ENCODE measurements at regions not wholly inside any gene's neighbourhood (a gene's known extent, or its start where the extent isn't known, plus 50 kb on each side); places are given as distances from the start of the nearest gene placed in this dataset.

- TF ChIP-seq EMX1 (CRISPR knock-in tag; IDR thresholded peaks at IDR 0.05), result no peak
- no peak overlapping the region for H3K27ac Mint-ChIP-seq
- H3K4me1 Mint-ChIP-seq, result peaks cover 30% of the 10 kb centered on the region
- POLR2A ChIA-PET, result no interaction called here
- no peaks in the 10 kb centered on the region for H3K27me3 Mint-ChIP-seq (ENCODE audit: low read depth)
- H3K9me3 Mint-ChIP-seq, result peaks cover 18% of the 10 kb centered on the region
- ATAC-seq, result no peak
- H3K4me3 Mint-ChIP-seq, result no peak overlapping the region
- CTCF ChIA-PET, result interaction anchor here (3.6 kb wide), 1 partner anchor 13 kb away, joined by 24 read pairs; no protein-coding TSS in a partner anchor
- H3K36me3 Mint-ChIP-seq, result 0 out of 2 replicates have a peak, but pooled peaks cover 4% of the 10 kb centered on the region
- DNase-seq (ENCODE audit: low spot score), result no peak
Measured at GRCh38 chr21:28758042-28758882, 234.4 kb downstream of the LTN1 start.

GRCh38 chr21:28754862-28755261 lies 237.8 kb downstream of the LTN1 start:
- H3K4me1 Mint-ChIP-seq, result peaks cover 30% of the 10 kb centered on the region
- CTCF ChIA-PET, result interaction anchor here (1.2 kb wide), 1 partner anchor 9 kb away, joined by 7 read pairs; no protein-coding TSS in a partner anchor
- POLR2A ChIA-PET, result no interaction called here
- no peak for TF ChIP-seq ZNF425 (CRISPR knock-in tag; conservative IDR thresholded peaks at IDR 0.05)
- TF ChIP-seq CTCF (IDR thresholded peaks at IDR 0.05), result no peak
- no peak for TF ChIP-seq AR (CRISPR knock-in tag; IDR thresholded peaks at IDR 0.05)
- no peak for TF ChIP-seq MXD4 (CRISPR knock-in tag; IDR thresholded peaks at IDR 0.05; ENCODE audit: borderline replicate concordance)
- no peak for TF ChIP-seq ZNF416 (CRISPR knock-in tag; IDR thresholded peaks at IDR 0.05)
- no peak for TF ChIP-seq EMX1 (CRISPR knock-in tag; IDR thresholded peaks at IDR 0.05)
- 0 out of 2 replicates have a peak, but pooled peaks cover 3% of the 10 kb centered on the region for H3K36me3 Mint-ChIP-seq
- ATAC-seq (no peak), DNase-seq (ENCODE audit: low spot score) (no peak)
- no peak overlapping the region for H3K4me3 Mint-ChIP-seq
- peaks cover 22% of the 10 kb centered on the region for H3K9me3 Mint-ChIP-seq
- H3K27me3 Mint-ChIP-seq (ENCODE audit: low read depth), result no peaks in the 10 kb centered on the region
- no peak overlapping the region for H3K27ac Mint-ChIP-seq

- no peak overlapping the region for H3K4me3 Mint-ChIP-seq
- H3K36me3 Mint-ChIP-seq, result no peaks in the 10 kb centered on the region
- H3K27me3 Mint-ChIP-seq (ENCODE audit: low read depth), result no peaks in the 10 kb centered on the region
- CTCF ChIA-PET, result no interaction called here
- TF ChIP-seq CTCF (IDR thresholded peaks at IDR 0.05) (no peak), USF2 (CRISPR knock-in tag; IDR thresholded peaks at IDR 0.05) (no peak), TEAD1 (CRISPR knock-in tag; IDR thresholded peaks at IDR 0.05) (no peak), JAZF1 (CRISPR knock-in tag; IDR thresholded peaks at IDR 0.05) (no peak), RELA (CRISPR knock-in tag; IDR thresholded peaks at IDR 0.05; ENCODE audit: borderline replicate concordance) (no peak)
- POLR2A ChIA-PET, result no interaction called here
- peaks cover 30% of the 10 kb centered on the region for H3K4me1 Mint-ChIP-seq
- no peak for ATAC-seq
- peaks cover 15% of the 10 kb centered on the region for H3K9me3 Mint-ChIP-seq
- no peak for DNase-seq (ENCODE audit: low spot score)
- no peak overlapping the region; the same call in 1 of the 2 replicates for H3K27ac Mint-ChIP-seq
Measured at GRCh38 chr21:28754127-28754611, 238.5 kb downstream of the LTN1 start.
